SK-N-SH treated with all-trans-retinoic acid at 6 μM for 48 hours (cell line): ENCODE measurements at regions not wholly inside any gene's neighbourhood (a gene's known extent, or its start where the extent isn't known, plus 50 kb on each side); places are given as distances from the start of the nearest gene placed in this dataset.

ENCODE experiments used
- ATAC-seq: fragments of 200-7000 bp; cut with Tn5 transposase; 3 replicates; pipeline ENCODE4 v1.9.1; 2020; ENCODE audit warnings: mild to moderate bottlenecking, moderate library complexity
- ARNTL ChIP-seq: fragments of 450-650 bp; formaldehyde crosslinking; IDR thresholded peaks from 2 replicates; pipeline ENCODE4 v1.5.0; 2020; ENCODE audit warnings: low read depth, mild to moderate bottlenecking, moderate library complexity, borderline replicate concordance
- BACH2 ChIP-seq: fragments of 250-450 bp; sonication (Bioruptor Pico); IDR thresholded peaks from 2 replicates; pipeline ENCODE4 v1.9.0; 2021; ENCODE audit warnings: mild to moderate bottlenecking, borderline replicate concordance
- CSDC2 ChIP-seq: fragments of 250-450 bp; sonication (Bioruptor Pico); IDR thresholded peaks from 2 replicates; pipeline ENCODE4 v1.5.0; 2020; ENCODE audit warnings: mild to moderate bottlenecking, moderate library complexity
- CSRNP3 ChIP-seq: fragments of 250-450 bp; sonication (Bioruptor Pico); IDR thresholded peaks from 2 replicates; pipeline ENCODE4 v1.5.1; 2021; ENCODE audit warnings: mild to moderate bottlenecking, moderate library complexity
- ESRRG ChIP-seq: fragments of 250-450 bp; sonication (Bioruptor Pico); IDR thresholded peaks from 2 replicates; pipeline ENCODE4 v1.6.1; 2021; ENCODE audit warnings: mild to moderate bottlenecking
- GLIS3 ChIP-seq: fragments of 250-450 bp; sonication (Bioruptor Pico); IDR thresholded peaks from 2 replicates; pipeline ENCODE4 v1.5.0; 2020; ENCODE audit warnings: mild to moderate bottlenecking, moderate library complexity
- ISL1 ChIP-seq: fragments of 250-450 bp; sonication (Bioruptor Pico); IDR thresholded peaks from 2 replicates; pipeline ENCODE4 v2.1.2; 2022; ENCODE audit warnings: mild to moderate bottlenecking, moderate library complexity
- OSR1 ChIP-seq: fragments of 250-450 bp; sonication (Bioruptor Pico); IDR thresholded peaks from 2 replicates; pipeline ENCODE4 v1.8.0; 2022; ENCODE audit warnings: moderate library complexity, mild to moderate bottlenecking, inconsistent platforms
- PPARA ChIP-seq: fragments of 250-450 bp; sonication (Bioruptor Pico); IDR thresholded peaks from 2 replicates; pipeline ENCODE4 v1.5.0; 2020; ENCODE audit warnings: mild to moderate bottlenecking, borderline replicate concordance
- RARB ChIP-seq: fragments of 250-450 bp; sonication (Bioruptor Pico); IDR thresholded peaks from 2 replicates; pipeline ENCODE4 v1.8.0; 2021; ENCODE audit warnings: mild to moderate bottlenecking, moderate library complexity
- SNAI2 ChIP-seq: fragments of 250-450 bp; sonication (Bioruptor Pico); IDR thresholded peaks from 2 replicates; pipeline ENCODE4 v1.5.0; 2020; ENCODE audit warnings: mild to moderate bottlenecking, moderate library complexity
- TCF4 ChIP-seq: fragments of 250-450 bp; sonication (Bioruptor Pico); IDR thresholded peaks from 2 replicates; pipeline ENCODE4 v1.8.0; 2021; ENCODE audit warnings: mild to moderate bottlenecking, moderate library complexity, borderline replicate concordance
- TOX ChIP-seq: fragments of 250-450 bp; sonication (Bioruptor Pico); IDR thresholded peaks from 2 replicates; pipeline ENCODE4 v1.8.0; 2021; ENCODE audit warnings: mild to moderate bottlenecking, moderate library complexity, borderline replicate concordance
- ZC3H10 ChIP-seq: fragments of 250-450 bp; sonication (Bioruptor Pico); IDR thresholded peaks from 2 replicates; pipeline ENCODE4 v1.5.1; 2021; ENCODE audit warnings: mild to moderate bottlenecking, moderate library complexity
- ZFP3 ChIP-seq: fragments of 250-450 bp; sonication (Bioruptor Pico); IDR thresholded peaks from 2 replicates; pipeline ENCODE4 v1.5.0; 2020; ENCODE audit warnings: mild to moderate bottlenecking, moderate library complexity
- ZFP30 ChIP-seq: fragments of 450-650 bp; formaldehyde crosslinking; IDR thresholded peaks from 2 replicates; pipeline ENCODE4 v1.5.0; 2022; ENCODE audit warnings: mild to moderate bottlenecking, moderate library complexity
- ZNF565 ChIP-seq: fragments of 450-650 bp; formaldehyde crosslinking; conservative IDR thresholded peaks from 2 replicates; pipeline ENCODE4 v1.5.0; 2020; ENCODE audit warnings: low read depth, mild to moderate bottlenecking, moderate library complexity
- ZNF70 ChIP-seq: fragments of 450-650 bp; formaldehyde crosslinking; IDR thresholded peaks from 2 replicates; pipeline ENCODE4 v1.5.0; 2020; ENCODE audit warnings: mild to moderate bottlenecking, moderate library complexity
- ZNF8 ChIP-seq: fragments of 450-650 bp; formaldehyde crosslinking; IDR thresholded peaks from 2 replicates; pipeline ENCODE4 v1.5.0; 2020; ENCODE audit warnings: mild to moderate bottlenecking, moderate library complexity
- TF ChIP-seq, protein P1 (sequence below): fragments of 250-450 bp; sonication (Bioruptor Pico); IDR thresholded peaks from 2 replicates; pipeline ENCODE4 v1.5.0; 2020; ENCODE audit warnings: mild to moderate bottlenecking, moderate library complexity
- TF ChIP-seq, protein P2 (sequence below): fragments of 250-450 bp; sonication (Bioruptor Pico); IDR thresholded peaks from 2 replicates; pipeline ENCODE4 v1.8.0; 2020; ENCODE audit warnings: mild to moderate bottlenecking, moderate library complexity, borderline replicate concordance
- TF ChIP-seq, protein P3 (sequence below): fragments of 250-450 bp; sonication (Bioruptor Pico); IDR thresholded peaks from 2 replicates; pipeline ENCODE4 v1.8.0; 2021; ENCODE audit warnings: low read depth, mild to moderate bottlenecking, moderate library complexity, borderline replicate concordance

- TF ChIP-seq, protein P1, sequence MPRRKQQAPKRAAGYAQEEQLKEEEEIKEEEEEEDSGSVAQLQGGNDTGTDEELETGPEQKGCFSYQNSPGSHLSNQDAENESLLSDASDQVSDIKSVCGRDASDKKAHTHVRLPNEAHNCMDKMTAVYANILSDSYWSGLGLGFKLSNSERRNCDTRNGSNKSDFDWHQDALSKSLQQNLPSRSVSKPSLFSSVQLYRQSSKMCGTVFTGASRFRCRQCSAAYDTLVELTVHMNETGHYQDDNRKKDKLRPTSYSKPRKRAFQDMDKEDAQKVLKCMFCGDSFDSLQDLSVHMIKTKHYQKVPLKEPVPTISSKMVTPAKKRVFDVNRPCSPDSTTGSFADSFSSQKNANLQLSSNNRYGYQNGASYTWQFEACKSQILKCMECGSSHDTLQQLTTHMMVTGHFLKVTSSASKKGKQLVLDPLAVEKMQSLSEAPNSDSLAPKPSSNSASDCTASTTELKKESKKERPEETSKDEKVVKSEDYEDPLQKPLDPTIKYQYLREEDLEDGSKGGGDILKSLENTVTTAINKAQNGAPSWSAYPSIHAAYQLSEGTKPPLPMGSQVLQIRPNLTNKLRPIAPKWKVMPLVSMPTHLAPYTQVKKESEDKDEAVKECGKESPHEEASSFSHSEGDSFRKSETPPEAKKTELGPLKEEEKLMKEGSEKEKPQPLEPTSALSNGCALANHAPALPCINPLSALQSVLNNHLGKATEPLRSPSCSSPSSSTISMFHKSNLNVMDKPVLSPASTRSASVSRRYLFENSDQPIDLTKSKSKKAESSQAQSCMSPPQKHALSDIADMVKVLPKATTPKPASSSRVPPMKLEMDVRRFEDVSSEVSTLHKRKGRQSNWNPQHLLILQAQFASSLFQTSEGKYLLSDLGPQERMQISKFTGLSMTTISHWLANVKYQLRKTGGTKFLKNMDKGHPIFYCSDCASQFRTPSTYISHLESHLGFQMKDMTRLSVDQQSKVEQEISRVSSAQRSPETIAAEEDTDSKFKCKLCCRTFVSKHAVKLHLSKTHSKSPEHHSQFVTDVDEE (CRISPR knock-in tag): no peak
- TF ChIP-seq BACH2 (CRISPR knock-in tag): no peak
- no peak for TF ChIP-seq TCF4 (CRISPR knock-in tag)
- no peak for TF ChIP-seq ESRRG (CRISPR knock-in tag)
- no peak for TF ChIP-seq SNAI2 (CRISPR knock-in tag)
- TF ChIP-seq ARNTL (CRISPR knock-in tag): no peak
These were observed 325.9 kb upstream of the PODXL start (continued) for GRCh38 chr7:131882321-131882720.

DNA sequence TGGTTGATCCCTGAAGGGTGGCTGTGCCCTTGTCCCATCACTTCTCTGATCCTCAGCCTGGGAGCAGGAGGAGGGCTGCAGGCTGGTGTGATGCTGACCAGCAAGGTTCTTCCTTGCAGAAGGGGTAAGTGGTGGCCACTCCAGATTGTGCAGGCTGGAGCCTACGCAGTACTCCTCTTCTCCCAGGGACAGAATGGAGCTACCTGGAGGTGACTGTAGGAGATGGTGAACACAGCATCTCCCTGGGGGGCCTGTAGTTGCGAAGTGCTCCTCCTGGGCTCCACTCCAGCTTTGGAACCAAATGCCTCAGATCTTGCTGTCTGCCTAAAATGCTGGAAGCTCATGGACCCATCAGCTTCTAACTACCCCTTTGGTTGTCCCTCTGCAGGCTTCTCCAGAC, 323.6 kb upstream of the PODXL start:
- TF ChIP-seq ARNTL (CRISPR knock-in tag) (no peak), ZFP3 (CRISPR knock-in tag) (no peak), ZFP30 (no peak), ZNF565 (CRISPR knock-in tag) (no peak), RARB (CRISPR knock-in tag) (no peak), OSR1 (CRISPR knock-in tag) (no peak), ZNF8 (no peak), ISL1 (CRISPR knock-in tag) (no peak), PPARA (CRISPR knock-in tag) (no peak), TOX (CRISPR knock-in tag) (no peak), BACH2 (CRISPR knock-in tag) (no peak), SNAI2 (CRISPR knock-in tag) (no peak), CSRNP3 (no peak), ZNF70 (no peak), ZC3H10 (CRISPR knock-in tag) (no peak), CSDC2 (CRISPR knock-in tag) (no peak)
- TF ChIP-seq, protein P2, sequence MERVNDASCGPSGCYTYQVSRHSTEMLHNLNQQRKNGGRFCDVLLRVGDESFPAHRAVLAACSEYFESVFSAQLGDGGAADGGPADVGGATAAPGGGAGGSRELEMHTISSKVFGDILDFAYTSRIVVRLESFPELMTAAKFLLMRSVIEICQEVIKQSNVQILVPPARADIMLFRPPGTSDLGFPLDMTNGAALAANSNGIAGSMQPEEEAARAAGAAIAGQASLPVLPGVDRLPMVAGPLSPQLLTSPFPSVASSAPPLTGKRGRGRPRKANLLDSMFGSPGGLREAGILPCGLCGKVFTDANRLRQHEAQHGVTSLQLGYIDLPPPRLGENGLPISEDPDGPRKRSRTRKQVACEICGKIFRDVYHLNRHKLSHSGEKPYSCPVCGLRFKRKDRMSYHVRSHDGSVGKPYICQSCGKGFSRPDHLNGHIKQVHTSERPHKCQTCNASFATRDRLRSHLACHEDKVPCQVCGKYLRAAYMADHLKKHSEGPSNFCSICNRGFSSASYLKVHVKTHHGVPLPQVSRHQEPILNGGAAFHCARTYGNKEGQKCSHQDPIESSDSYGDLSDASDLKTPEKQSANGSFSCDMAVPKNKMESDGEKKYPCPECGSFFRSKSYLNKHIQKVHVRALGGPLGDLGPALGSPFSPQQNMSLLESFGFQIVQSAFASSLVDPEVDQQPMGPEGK: no peak
- ATAC-seq: no peak

DNA sequence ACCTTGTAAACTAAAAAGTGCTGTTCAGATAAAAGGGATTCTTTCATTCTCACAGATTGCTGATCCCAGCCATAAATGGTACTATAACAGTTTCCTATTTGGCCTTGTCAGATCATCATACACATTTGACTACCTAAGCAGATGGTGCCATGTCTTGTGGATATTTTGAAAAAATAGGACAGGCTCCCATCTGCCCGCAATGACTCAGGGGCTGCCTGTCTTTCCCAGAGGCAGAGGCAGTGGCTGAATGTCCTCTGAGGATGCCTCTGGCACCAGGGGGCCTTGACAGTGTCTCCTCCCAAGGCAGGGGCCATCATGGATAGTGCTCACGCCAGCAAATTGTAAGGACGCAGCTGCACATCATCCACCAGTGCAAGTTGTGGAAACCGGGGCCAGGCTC, 323.0 kb upstream of the PODXL start:
- TF ChIP-seq PPARA (CRISPR knock-in tag) (no peak), ZNF565 (CRISPR knock-in tag) (no peak), GLIS3 (CRISPR knock-in tag) (no peak), TCF4 (CRISPR knock-in tag) (no peak), ZFP3 (CRISPR knock-in tag) (no peak), OSR1 (CRISPR knock-in tag) (no peak)
- TF ChIP-seq, protein P3, sequence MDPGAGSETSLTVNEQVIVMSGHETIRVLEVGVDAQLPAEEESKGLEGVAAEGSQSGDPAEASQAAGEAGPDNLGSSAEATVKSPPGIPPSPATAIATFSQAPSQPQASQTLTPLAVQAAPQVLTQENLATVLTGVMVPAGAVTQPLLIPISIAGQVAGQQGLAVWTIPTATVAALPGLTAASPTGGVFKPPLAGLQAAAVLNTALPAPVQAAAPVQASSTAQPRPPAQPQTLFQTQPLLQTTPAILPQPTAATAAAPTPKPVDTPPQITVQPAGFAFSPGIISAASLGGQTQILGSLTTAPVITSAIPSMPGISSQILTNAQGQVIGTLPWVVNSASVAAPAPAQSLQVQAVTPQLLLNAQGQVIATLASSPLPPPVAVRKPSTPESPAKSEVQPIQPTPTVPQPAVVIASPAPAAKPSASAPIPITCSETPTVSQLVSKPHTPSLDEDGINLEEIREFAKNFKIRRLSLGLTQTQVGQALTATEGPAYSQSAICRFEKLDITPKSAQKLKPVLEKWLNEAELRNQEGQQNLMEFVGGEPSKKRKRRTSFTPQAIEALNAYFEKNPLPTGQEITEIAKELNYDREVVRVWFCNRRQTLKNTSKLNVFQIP (CRISPR knock-in tag): no peak
- ATAC-seq: no peak; the same call in 2 of the 3 replicates

DNA sequence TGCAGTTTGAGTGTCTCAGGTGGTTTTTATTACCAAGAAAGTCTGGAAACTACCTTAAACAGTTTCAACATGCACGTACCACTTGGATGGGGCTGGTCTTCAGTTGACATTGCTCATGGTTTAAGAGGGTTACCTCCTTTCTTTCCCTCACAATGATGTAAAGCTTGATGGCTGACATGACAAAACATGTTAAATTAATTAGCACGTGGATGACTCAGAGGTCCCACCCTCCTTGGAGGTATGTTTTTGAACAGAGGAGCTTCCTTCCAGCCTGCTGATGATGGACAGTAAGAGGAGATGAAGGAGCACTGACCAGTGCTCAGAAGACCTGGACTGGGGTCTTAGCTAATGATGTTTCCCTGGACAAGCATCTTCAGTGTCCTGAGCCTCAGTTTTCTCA, 322.3 kb upstream of the PODXL start:
- ATAC-seq: peak; percentile 36
- no peak for TF ChIP-seq GLIS3 (CRISPR knock-in tag)
- no peak for TF ChIP-seq ZFP3 (CRISPR knock-in tag)
- TF ChIP-seq, protein P3 (CRISPR knock-in tag): no peak
- TF ChIP-seq ZNF8: no peak
- no peak for TF ChIP-seq CSDC2 (CRISPR knock-in tag)
- no peak for TF ChIP-seq OSR1 (CRISPR knock-in tag)
- TF ChIP-seq ZFP30: no peak
- no peak for TF ChIP-seq ARNTL (CRISPR knock-in tag)
- no peak for TF ChIP-seq SNAI2 (CRISPR knock-in tag)
- no peak for TF ChIP-seq ESRRG (CRISPR knock-in tag)
- TF ChIP-seq, protein P1 (CRISPR knock-in tag): no peak
- TF ChIP-seq PPARA (CRISPR knock-in tag): no peak
- TF ChIP-seq ISL1 (CRISPR knock-in tag): no peak
- no peak for TF ChIP-seq ZNF70
- TF ChIP-seq RARB (CRISPR knock-in tag): no peak
